KMS-11 (cell line): ENCODE measurements at regions not wholly inside any gene's neighbourhood (a gene's known extent, or its start where the extent isn't known, plus 50 kb on each side); places are given as distances from the start of the nearest gene placed in this dataset.

ENCODE experiments used
- H2AFZ ChIP-seq: fragments of 200-600 bp; sonication (generic); 2 replicates; pipeline ENCODE4 v1.6.1; 2016; ENCODE audit warnings: antibody characterized with exemption, mixed run types, low read depth
- H3K27ac ChIP-seq: fragments of 200-600 bp; sonication (generic); 2 replicates; pipeline ENCODE4 v1.6.1; 2016; ENCODE audit warnings: mild to moderate bottlenecking, mixed run types
- H3K27me3 ChIP-seq: fragments of 200-600 bp; sonication (generic); 2 replicates; pipeline ENCODE4 v1.6.1; 2017; ENCODE audit warnings: mild to moderate bottlenecking, low read depth, mixed run types, moderate library complexity; ENCODE audit not compliant: insufficient read depth
- H3K36me3 ChIP-seq: fragments of 200-600 bp; sonication (generic); 2 replicates; pipeline ENCODE4 v1.6.1; 2017; ENCODE audit warnings: mild to moderate bottlenecking, mixed run types; ENCODE audit not compliant: insufficient read depth
- H3K4me1 ChIP-seq: fragments of 200-600 bp; sonication (generic); 2 replicates; pipeline ENCODE4 v1.6.1; 2016; ENCODE audit warnings: mild to moderate bottlenecking, low read depth, mixed run types; ENCODE audit not compliant: poor library complexity, severe bottlenecking
- H3K4me2 ChIP-seq: fragments of 200-600 bp; sonication (generic); 2 replicates; pipeline ENCODE4 v1.7.0; 2016; ENCODE audit warnings: mild to moderate bottlenecking, mixed run types
- H3K4me3 ChIP-seq: fragments of 200-600 bp; sonication (generic); IDR thresholded peaks from 2 replicates; pipeline ENCODE4 v1.6.1; 2017; ENCODE audit warnings: low read depth, low read length, mixed read lengths; ENCODE audit not compliant: insufficient read depth
- H3K79me2 ChIP-seq: fragments of 200-600 bp; sonication (generic); 2 replicates; pipeline ENCODE4 v1.6.1; 2016; ENCODE audit warnings: low read depth, mixed run types; ENCODE audit not compliant: insufficient read depth
- H3K9ac ChIP-seq: fragments of 200-600 bp; sonication (generic); 2 replicates; pipeline ENCODE4 v1.6.1; 2016; ENCODE audit warnings: mild to moderate bottlenecking, mixed run types
- H4K20me1 ChIP-seq: fragments of 200-600 bp; sonication (generic); 2 replicates; pipeline ENCODE4 v1.6.1; 2016; ENCODE audit warnings: mild to moderate bottlenecking, mixed run types; ENCODE audit not compliant: insufficient read depth
- TF ChIP-seq, protein P1 (sequence below): fragments of 200-600 bp; sonication (generic); conservative IDR thresholded peaks from 2 replicates; pipeline ENCODE4 v1.6.1; 2017; ENCODE audit warnings: low read depth, mild to moderate bottlenecking, antibody characterized with exemption, low read length, moderate library complexity, mixed read lengths

DNA sequence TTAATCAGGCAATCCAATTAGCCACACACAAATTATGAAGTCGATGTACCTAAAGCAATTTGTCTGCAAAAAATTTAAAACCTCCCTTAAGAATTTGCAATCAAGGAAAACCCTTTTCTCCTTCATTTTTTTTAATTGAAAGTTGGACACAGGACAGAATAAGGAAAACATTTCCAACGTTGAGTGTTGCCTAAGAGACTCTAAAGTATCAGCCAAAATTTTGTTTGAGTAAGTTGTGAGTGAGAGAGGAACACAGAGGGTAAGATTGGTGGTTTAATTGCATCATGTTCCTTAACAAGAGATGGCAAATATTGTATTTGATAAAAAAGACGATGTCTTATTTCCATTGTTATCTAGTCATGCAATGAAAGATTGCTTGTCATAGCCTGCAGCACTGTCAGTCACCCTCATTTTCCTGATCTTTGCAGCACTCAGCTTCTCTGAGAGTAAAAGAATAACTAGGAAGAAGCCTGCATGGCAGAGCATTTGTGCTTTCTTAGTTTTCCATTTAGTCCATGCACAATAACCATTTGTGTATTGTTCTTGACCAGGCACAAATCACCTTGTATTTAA, 115.5 kb downstream of the ICOS start:
- H3K4me1 ChIP-seq: peaks cover 5% of the 10 kb centered on the region
- no peak overlapping the region for H3K27ac ChIP-seq
- H2AFZ ChIP-seq: no peak overlapping the region
- H3K36me3 ChIP-seq: no peaks in the 10 kb centered on the region
- H3K9ac ChIP-seq: no peak overlapping the region
- H3K27me3 ChIP-seq: no peaks in the 10 kb centered on the region
- TF ChIP-seq, protein P1, sequence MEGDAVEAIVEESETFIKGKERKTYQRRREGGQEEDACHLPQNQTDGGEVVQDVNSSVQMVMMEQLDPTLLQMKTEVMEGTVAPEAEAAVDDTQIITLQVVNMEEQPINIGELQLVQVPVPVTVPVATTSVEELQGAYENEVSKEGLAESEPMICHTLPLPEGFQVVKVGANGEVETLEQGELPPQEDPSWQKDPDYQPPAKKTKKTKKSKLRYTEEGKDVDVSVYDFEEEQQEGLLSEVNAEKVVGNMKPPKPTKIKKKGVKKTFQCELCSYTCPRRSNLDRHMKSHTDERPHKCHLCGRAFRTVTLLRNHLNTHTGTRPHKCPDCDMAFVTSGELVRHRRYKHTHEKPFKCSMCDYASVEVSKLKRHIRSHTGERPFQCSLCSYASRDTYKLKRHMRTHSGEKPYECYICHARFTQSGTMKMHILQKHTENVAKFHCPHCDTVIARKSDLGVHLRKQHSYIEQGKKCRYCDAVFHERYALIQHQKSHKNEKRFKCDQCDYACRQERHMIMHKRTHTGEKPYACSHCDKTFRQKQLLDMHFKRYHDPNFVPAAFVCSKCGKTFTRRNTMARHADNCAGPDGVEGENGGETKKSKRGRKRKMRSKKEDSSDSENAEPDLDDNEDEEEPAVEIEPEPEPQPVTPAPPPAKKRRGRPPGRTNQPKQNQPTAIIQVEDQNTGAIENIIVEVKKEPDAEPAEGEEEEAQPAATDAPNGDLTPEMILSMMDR: no peak
- no peaks in the 10 kb centered on the region for H4K20me1 ChIP-seq
- no peaks in the 10 kb centered on the region for H3K79me2 ChIP-seq
- no peak overlapping the region for H3K4me2 ChIP-seq
- no peak overlapping the region for H3K4me3 ChIP-seq

DNA sequence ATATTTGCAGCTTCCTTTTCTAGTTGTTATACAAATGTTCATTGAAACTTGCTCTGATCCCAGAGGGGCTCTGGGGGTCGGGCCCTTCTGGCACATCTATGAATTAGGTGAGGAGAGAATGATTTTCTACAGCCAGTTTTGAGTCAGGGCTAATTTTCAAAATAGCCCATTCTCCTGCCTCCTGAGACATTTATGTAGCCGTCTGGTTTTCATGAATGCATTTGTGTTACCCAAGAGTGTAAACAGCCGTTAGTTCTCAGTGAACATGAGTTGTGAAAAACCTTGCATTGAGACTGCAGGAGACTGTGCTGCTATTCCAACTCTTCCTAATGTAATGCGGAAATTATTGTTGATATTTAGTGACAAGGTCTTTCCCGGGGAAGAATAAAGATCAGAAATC, 122.5 kb downstream of the ICOS start:
- no peak overlapping the region for H3K27ac ChIP-seq
- H4K20me1 ChIP-seq: no peaks in the 10 kb centered on the region
- no peaks in the 10 kb centered on the region for H3K79me2 ChIP-seq
- no peaks in the 10 kb centered on the region for H3K27me3 ChIP-seq
- no peak overlapping the region for H2AFZ ChIP-seq
- no peak overlapping the region for H3K9ac ChIP-seq
- no peak overlapping the region for H3K4me3 ChIP-seq
- H3K4me1 ChIP-seq: no peaks in the 10 kb centered on the region
- TF ChIP-seq, protein P1: no peak
- H3K36me3 ChIP-seq: no peaks in the 10 kb centered on the region
- H3K4me2 ChIP-seq: no peak overlapping the region

DNA sequence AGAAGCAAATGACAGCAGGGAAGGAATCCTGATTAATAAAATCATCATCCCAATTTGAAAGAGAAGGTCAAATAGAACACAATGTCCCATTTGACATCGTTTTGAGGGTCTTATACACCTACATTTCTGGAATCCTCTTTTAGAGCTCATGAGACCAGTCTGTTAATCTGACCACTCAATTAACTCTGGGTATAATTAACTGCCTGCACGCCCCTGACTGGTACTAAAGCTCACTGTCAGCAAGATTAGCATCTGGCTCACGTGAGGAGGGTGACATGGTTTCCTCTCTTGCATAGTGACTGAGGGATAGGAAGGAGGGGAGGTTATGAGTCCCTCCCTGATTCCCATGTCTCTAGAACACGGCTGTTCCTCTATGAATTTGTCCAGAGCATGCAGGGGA, 124.3 kb downstream of the ICOS start:
- H2AFZ ChIP-seq: no peak overlapping the region
- H4K20me1 ChIP-seq: no peaks in the 10 kb centered on the region
- no peaks in the 10 kb centered on the region for H3K4me1 ChIP-seq

DNA sequence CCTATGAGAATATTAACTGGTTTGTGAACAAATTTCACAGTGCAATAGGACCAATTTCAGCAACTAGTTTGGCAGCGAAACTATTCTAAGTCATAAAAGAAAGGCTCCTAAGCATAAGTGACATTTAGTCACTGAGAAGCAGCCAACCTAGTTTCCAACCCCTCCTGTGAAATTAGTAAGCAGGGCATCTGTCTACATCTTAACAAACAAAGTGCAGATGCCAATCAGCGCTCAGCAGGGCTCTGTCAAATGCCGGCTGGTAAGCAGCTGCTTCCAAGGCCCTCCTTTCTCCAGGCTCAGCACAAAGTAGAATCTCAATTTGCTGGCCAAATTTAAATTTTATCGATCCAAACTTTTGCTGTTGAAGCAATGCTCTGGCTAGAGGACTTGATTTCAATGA, 124.7 kb downstream of the ICOS start:
- Histone ChIP-seq H3K9ac (no peak overlapping the region), H3K4me1 (no peaks in the 10 kb centered on the region), H3K79me2 (no peaks in the 10 kb centered on the region), H3K27me3 (no peaks in the 10 kb centered on the region), H4K20me1 (no peaks in the 10 kb centered on the region), H3K4me2 (no peak overlapping the region), H3K27ac (no peak overlapping the region), H3K36me3 (no peaks in the 10 kb centered on the region; the same call in 1 of the 2 replicates), H3K4me3 (no peak overlapping the region), H2AFZ (no peak overlapping the region)
- TF ChIP-seq, protein P1: no peak

More for the DNA sequence above, 124.3 kb downstream of the ICOS start:
- Histone ChIP-seq H3K79me2 (no peaks in the 10 kb centered on the region), H3K27ac (no peak overlapping the region), H3K9ac (no peak overlapping the region), H3K27me3 (no peaks in the 10 kb centered on the region), H3K4me2 (no peak overlapping the region), H3K4me3 (no peak overlapping the region), H3K36me3 (no peaks in the 10 kb centered on the region; the same call in 1 of the 2 replicates)
- TF ChIP-seq, protein P1: no peak
